ENCODE measurements at regions not wholly inside any gene's neighbourhood (a gene's known extent, or its start where the extent isn't known, plus 50 kb on each side); places are given as distances from the start of the nearest gene placed in this dataset.

DNA sequence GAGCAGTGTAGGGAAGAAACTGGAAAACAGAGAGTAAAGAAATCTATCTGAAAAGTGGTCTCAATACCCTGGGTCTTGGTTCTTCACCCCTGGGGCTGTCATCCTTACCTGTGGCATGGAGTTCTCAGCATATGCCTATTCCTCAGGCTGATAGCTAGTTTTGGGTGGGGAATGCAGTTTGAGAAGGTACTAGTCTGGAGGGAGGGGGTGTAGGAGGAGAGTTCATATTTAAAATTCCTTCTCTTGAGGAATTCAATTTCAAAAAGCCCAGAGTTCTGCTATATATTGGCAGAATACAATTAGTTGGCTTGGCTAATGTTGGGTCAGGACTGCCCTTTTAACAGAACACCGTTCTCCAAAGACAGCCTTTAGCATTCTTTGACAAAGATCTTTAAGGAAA lies 82.9 kb upstream of the NPHP3 start (continued):
- TF ChIP-seq, protein P1, sequence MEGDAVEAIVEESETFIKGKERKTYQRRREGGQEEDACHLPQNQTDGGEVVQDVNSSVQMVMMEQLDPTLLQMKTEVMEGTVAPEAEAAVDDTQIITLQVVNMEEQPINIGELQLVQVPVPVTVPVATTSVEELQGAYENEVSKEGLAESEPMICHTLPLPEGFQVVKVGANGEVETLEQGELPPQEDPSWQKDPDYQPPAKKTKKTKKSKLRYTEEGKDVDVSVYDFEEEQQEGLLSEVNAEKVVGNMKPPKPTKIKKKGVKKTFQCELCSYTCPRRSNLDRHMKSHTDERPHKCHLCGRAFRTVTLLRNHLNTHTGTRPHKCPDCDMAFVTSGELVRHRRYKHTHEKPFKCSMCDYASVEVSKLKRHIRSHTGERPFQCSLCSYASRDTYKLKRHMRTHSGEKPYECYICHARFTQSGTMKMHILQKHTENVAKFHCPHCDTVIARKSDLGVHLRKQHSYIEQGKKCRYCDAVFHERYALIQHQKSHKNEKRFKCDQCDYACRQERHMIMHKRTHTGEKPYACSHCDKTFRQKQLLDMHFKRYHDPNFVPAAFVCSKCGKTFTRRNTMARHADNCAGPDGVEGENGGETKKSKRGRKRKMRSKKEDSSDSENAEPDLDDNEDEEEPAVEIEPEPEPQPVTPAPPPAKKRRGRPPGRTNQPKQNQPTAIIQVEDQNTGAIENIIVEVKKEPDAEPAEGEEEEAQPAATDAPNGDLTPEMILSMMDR (IDR thresholded peaks at IDR 0.05): no peak

DNA sequence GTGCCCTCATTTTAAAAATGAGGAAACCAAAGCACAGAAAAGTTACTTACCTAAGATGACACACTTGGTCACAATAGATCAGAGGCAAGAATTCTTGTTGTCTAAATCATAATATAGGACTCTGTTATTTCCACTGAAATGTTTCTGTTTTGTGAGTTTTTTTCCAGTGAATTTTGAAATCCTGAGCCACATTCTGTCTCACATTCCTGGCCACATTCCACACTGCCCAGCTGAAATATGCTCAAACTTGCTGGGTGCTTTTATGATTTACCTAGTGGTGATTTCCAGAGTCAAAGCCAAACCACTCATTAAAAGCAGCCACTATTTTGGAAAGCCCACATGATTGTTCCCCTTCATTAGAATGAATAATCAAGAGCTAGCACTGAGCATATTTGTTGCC lies 82.3 kb upstream of the NPHP3 start:
- H3K36me3 ChIP-seq (replicated peaks in 1 of 2; ENCODE audit: control insufficient read depth in 1 of 2, insufficient read depth in 2 of 2, low read length in 1 of 2): no peaks in the 10 kb centered on the region
- H3K9me2 ChIP-seq: no peaks in the 10 kb centered on the region
- H3K4me2 ChIP-seq: 0 out of 2 replicates have a peak overlapping the region, but pooled peaks have one; percentile 3
- TF ChIP-seq EZH2phosphoT487 (IDR thresholded peaks at IDR 0.05; ENCODE audit: borderline replicate concordance, low read depth) (no peak), YY1 (IDR thresholded peaks at IDR 0.05; ENCODE audit: low read depth) (no peak), FOXM1 (IDR thresholded peaks at IDR 0.05; ENCODE audit: low read depth) (no peak), POLR2AphosphoS5 (IDR thresholded peaks at IDR 0.05; ENCODE audit: low read depth, low read length) (no peak), TEAD4 (IDR thresholded peaks at IDR 0.05; ENCODE audit: borderline replicate concordance, insufficient read depth) (0 out of 2 replicates have a peak, but pooled peaks have one; percentile 16), TAF1 (IDR thresholded peaks at IDR 0.05; ENCODE audit: borderline replicate concordance, low read depth, low read length) (no peak), JUND (IDR thresholded peaks at IDR 0.05) (no peak), RFX5 (IDR thresholded peaks at IDR 0.05; ENCODE audit: low read length) (no peak), ELF1 (IDR thresholded peaks at IDR 0.05) (no peak), NFIC (IDR thresholded peaks at IDR 0.05; ENCODE audit: borderline replicate concordance) (peak; percentile 21; the same call in 1 of the 2 replicates), RXRA (IDR thresholded peaks at IDR 0.05; ENCODE audit: borderline replicate concordance, low read depth) (no peak)
- TF ChIP-seq, protein P2, sequence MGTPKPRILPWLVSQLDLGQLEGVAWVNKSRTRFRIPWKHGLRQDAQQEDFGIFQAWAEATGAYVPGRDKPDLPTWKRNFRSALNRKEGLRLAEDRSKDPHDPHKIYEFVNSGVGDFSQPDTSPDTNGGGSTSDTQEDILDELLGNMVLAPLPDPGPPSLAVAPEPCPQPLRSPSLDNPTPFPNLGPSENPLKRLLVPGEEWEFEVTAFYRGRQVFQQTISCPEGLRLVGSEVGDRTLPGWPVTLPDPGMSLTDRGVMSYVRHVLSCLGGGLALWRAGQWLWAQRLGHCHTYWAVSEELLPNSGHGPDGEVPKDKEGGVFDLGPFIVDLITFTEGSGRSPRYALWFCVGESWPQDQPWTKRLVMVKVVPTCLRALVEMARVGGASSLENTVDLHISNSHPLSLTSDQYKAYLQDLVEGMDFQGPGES (IDR thresholded peaks at IDR 0.05; ENCODE audit: low read depth, low read length): no peak
- TF ChIP-seq, protein P1 (IDR thresholded peaks at IDR 0.05): no peak
- TF ChIP-seq, protein P3, sequence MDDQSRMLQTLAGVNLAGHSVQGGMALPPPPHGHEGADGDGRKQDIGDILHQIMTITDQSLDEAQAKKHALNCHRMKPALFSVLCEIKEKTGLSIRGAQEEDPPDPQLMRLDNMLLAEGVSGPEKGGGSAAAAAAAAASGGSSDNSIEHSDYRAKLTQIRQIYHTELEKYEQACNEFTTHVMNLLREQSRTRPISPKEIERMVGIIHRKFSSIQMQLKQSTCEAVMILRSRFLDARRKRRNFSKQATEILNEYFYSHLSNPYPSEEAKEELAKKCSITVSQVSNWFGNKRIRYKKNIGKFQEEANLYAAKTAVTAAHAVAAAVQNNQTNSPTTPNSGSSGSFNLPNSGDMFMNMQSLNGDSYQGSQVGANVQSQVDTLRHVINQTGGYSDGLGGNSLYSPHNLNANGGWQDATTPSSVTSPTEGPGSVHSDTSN (IDR thresholded peaks at IDR 0.05): 0 out of 2 replicates have a peak, but pooled peaks have one; percentile 4
- TF ChIP-seq, protein P4, sequence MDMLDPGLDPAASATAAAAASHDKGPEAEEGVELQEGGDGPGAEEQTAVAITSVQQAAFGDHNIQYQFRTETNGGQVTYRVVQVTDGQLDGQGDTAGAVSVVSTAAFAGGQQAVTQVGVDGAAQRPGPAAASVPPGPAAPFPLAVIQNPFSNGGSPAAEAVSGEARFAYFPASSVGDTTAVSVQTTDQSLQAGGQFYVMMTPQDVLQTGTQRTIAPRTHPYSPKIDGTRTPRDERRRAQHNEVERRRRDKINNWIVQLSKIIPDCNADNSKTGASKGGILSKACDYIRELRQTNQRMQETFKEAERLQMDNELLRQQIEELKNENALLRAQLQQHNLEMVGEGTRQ (IDR thresholded peaks at IDR 0.05; ENCODE audit: borderline replicate concordance, low read depth, low read length): no peak
- ChIA-PET POLR2A (no interaction called here), CTCF (no interaction called here)
- H3K4me3 ChIP-seq (ENCODE audit: low read depth in 2 of 2, low read length in 1 of 2): no peak overlapping the region
- H3K27ac ChIP-seq (ENCODE audit: low read depth in 2 of 2, low read length in 1 of 2): no peak overlapping the region
- H3K27me3 ChIP-seq (ENCODE audit: insufficient read depth): no peaks in the 10 kb centered on the region
- no peaks in the 10 kb centered on the region for H3F3A ChIP-seq (replicated peaks; ENCODE audit: insufficient read depth)
- no peak overlapping the region for H2AFZ ChIP-seq (ENCODE audit: low read depth)
- no peaks in the 10 kb centered on the region for H3K79me2 ChIP-seq (ENCODE audit: insufficient read depth)
- no peak overlapping the region for H3K9ac ChIP-seq
- 0 out of 4 replicates have a peak, but pooled peaks cover 0 to 7% of the 10 kb centered on the region in 2 experiments for H3K4me1 ChIP-seq (ENCODE audit: control insufficient read depth in 1 of 2, insufficient read depth in 2 of 2, low read depth in 1 of 2, low read length in 1 of 2)
- no peaks in the 10 kb centered on the region for H3K9me3 ChIP-seq
- DNase-seq: no peak
- H4K20me1 ChIP-seq (ENCODE audit: insufficient read depth): no peaks in the 10 kb centered on the region
